ENCODE measurements at regions not wholly inside any gene's neighbourhood (a gene's known extent, or its start where the extent isn't known, plus 50 kb on each side); places are given as distances from the start of the nearest gene placed in this dataset.
A peak's percentile ranks its signal among the peaks of the same experiment; 100 is the strongest.
"Not testable (repeated sequence)": the region's sequence is repeated elsewhere in the genome, so short reads cannot be mapped to it uniquely, and the experiment has no call there.

- not testable (repeated sequence) for ATAC-seq
Observed at GRCh38 chr16:33583702-33584101, 124.3 kb downstream of the TP53TG3F start.

GRCh38 chr16:33588589-33588988, 129.2 kb downstream of the TP53TG3F start:
- ATAC-seq, result not testable (repeated sequence)

- ATAC-seq, result not testable (repeated sequence)
Observed at GRCh38 chr16:33593344-33593743, 133.9 kb downstream of the TP53TG3F start.

- ATAC-seq, result not testable (repeated sequence)
Observed at GRCh38 chr16:33595074-33595473, 135.7 kb downstream of the TP53TG3F start.

GRCh38 chr16:33601029-33601428, 141.6 kb downstream of the TP53TG3F start:
- ATAC-seq, result not testable (repeated sequence)

GRCh38 chr16:33623535-33624077, 164.2 kb downstream of the TP53TG3F start:
- ATAC-seq, result not testable (repeated sequence)

GRCh38 chr16:33628895-33629294, 169.5 kb downstream of the TP53TG3F start:
- not testable (repeated sequence) for ATAC-seq

- not testable (repeated sequence) for ATAC-seq
Observed at GRCh38 chr16:33631713-33632112, 172.3 kb downstream of the TP53TG3F start.

- not testable (repeated sequence) for ATAC-seq
Observed at GRCh38 chr16:33634057-33634456, 174.6 kb downstream of the TP53TG3F start.

GRCh38 chr16:33636760-33637159, 177.3 kb downstream of the TP53TG3F start:
- not testable (repeated sequence) for ATAC-seq

GRCh38 chr16:33643270-33643669, 183.9 kb downstream of the TP53TG3F start:
- not testable (repeated sequence) for ATAC-seq

GRCh38 chr16:33643698-33644381, 184.4 kb downstream of the TP53TG3F start:
- ATAC-seq, result not testable (repeated sequence)

- ATAC-seq, result not testable (repeated sequence)
Observed at GRCh38 chr16:33646386-33646785, 187.0 kb downstream of the TP53TG3F start.

GRCh38 chr16:33655756-33656155, 196.3 kb downstream of the TP53TG3F start:
- ATAC-seq, result not testable (repeated sequence)

GRCh38 chr16:33656394-33656793, 197.0 kb downstream of the TP53TG3F start:
- ATAC-seq, result peak; percentile 33 to 41

- ATAC-seq, result not testable (repeated sequence)
Observed at GRCh38 chr16:33657717-33658116, 198.3 kb downstream of the TP53TG3F start.

GRCh38 chr16:33680791-33681190, 221.4 kb downstream of the TP53TG3F start:
- ATAC-seq, result not testable (repeated sequence)

- ATAC-seq, result not testable (repeated sequence)
Observed at GRCh38 chr16:33700320-33700719, 240.9 kb downstream of the TP53TG3F start.

- ATAC-seq, result peak in 1 of 2 donors; percentile 46
Observed at GRCh38 chr16:33706845-33707590, 247.6 kb downstream of the TP53TG3F start.

GRCh38 chr16:33707591-33707934, 248.2 kb downstream of the TP53TG3F start:
- ATAC-seq, result not testable (repeated sequence)

GRCh38 chr16:33709856-33710695, 250.7 kb downstream of the TP53TG3F start:
- ATAC-seq, result not testable (repeated sequence)

- not testable (repeated sequence) for ATAC-seq
Observed at GRCh38 chr16:33710696-33711087, 251.3 kb downstream of the TP53TG3F start.

- ATAC-seq, result not testable (repeated sequence)
Observed at GRCh38 chr16:33711616-33712015, 252.2 kb downstream of the TP53TG3F start.

All from activated CD4-positive, CD25-positive, alpha-beta regulatory T cell treated with anti-CD3 and anti-CD28 coated beads, Interleukin-2, amount 50 U/mL, for 24 hours (primary cell).